ENCODE measurements at regions not wholly inside any gene's neighbourhood (a gene's known extent, or its start where the extent isn't known, plus 50 kb on each side); places are given as distances from the start of the nearest gene placed in this dataset.

- Histone ChIP-seq H3K79me1 (ENCODE audit: low read depth in 1 of 2, low read length in 2 of 2) (no peaks in the 10 kb centered on the region), H3K9me3 (ENCODE audit: control insufficient read depth, insufficient read depth, low read length) (peaks cover 10% of the 10 kb centered on the region; the same call in 1 of the 2 replicates), H2BK20ac (ENCODE audit: low read depth, low read length) (no peak overlapping the region), H3K27ac (ENCODE audit: insufficient read depth, low read length) (no peak overlapping the region), H4K91ac (ENCODE audit: insufficient read depth, low read depth, low read length) (no peak overlapping the region), H3K23ac (ENCODE audit: low read depth, low read length) (no peak overlapping the region), H4K5ac (ENCODE audit: low read depth, low read length) (no peak overlapping the region), H3K18ac (ENCODE audit: low read depth, low read length) (no peak overlapping the region), H4K8ac (ENCODE audit: low read depth in 2 of 2, low read length in 2 of 2) (no peak overlapping the region), H3K4me1 (ENCODE audit: control insufficient read depth, insufficient read depth, low read length) (no peaks in the 10 kb centered on the region), H3K27me3 (ENCODE audit: control insufficient read depth, insufficient read depth, low read length) (no peaks in the 10 kb centered on the region), H4K20me1 (ENCODE audit: insufficient read depth, low read length) (no peaks in the 10 kb centered on the region), H3K4me2 (ENCODE audit: low read depth, low read length) (no peak overlapping the region), H2BK120ac (ENCODE audit: low read depth, low read length) (no peak overlapping the region), H3K9me1 (ENCODE audit: insufficient read depth, low read length) (no peaks in the 10 kb centered on the region), H2AK5ac (ENCODE audit: low read depth, low read length) (no peak overlapping the region), H3K36me3 (ENCODE audit: control insufficient read depth, insufficient read depth, low read length) (no peaks in the 10 kb centered on the region), H2BK5ac (ENCODE audit: low read depth, low read length, poor library complexity, severe bottlenecking) (no peak overlapping the region), H3K9ac (ENCODE audit: low read depth, low read length) (no peak overlapping the region), H2BK15ac (ENCODE audit: low read depth, low read length) (no peak overlapping the region), H3K56ac (ENCODE audit: extremely low read depth, insufficient read depth, low read length) (no peak overlapping the region), H3K14ac (replicated peaks; ENCODE audit: low read depth, low read length) (no peak overlapping the region), H2AFZ (replicated peaks; ENCODE audit: low read length, poor library complexity) (no peak overlapping the region), H2AK9ac (replicated peaks; ENCODE audit: low read depth, low read length, poor library complexity) (no peak overlapping the region), H3K4me3 (ENCODE audit: insufficient read depth, low read depth, low read length) (no peak overlapping the region), H3K4ac (ENCODE audit: low read depth, low read length) (no peak overlapping the region)
- ChIA-PET CTCF (no interaction called here), POLR2A (ENCODE audit: unreplicated experiment) (interaction anchor here (0.7 kb wide), 1 partner anchor 26 kb away, joined by 4 read pairs; no protein-coding TSS in a partner anchor)
- ATAC-seq (ENCODE audit: low read depth) (no peak), DNase-seq (no peak)
- intact Hi-C loops (cut with micrococcal nuclease): no loop called here
- no peak for TF ChIP-seq NFE2L2 (IDR thresholded peaks at IDR 0.05; ENCODE audit: low read depth, low read length)
- TF ChIP-seq ELK1 (IDR thresholded peaks at IDR 0.05; ENCODE audit: borderline replicate concordance, low read depth, low read length): no peak
- TF ChIP-seq RAD21 (IDR thresholded peaks at IDR 0.05; ENCODE audit: low read length): no peak
- TF ChIP-seq MAFK (IDR thresholded peaks at IDR 0.05; ENCODE audit: low read depth, low read length): no peak
- TF ChIP-seq USF2 (IDR thresholded peaks at IDR 0.05; ENCODE audit: low read depth, low read length): no peak
- no peak for TF ChIP-seq CHD1 (IDR thresholded peaks at IDR 0.05; ENCODE audit: low read depth, low read length)
- no peak for TF ChIP-seq RFX5 (IDR thresholded peaks at IDR 0.05; ENCODE audit: low read depth, low read length)
- TF ChIP-seq RCOR1 (IDR thresholded peaks at IDR 0.05; ENCODE audit: insufficient replicate concordance, low read length): no peak
- no peak for TF ChIP-seq FOS (IDR thresholded peaks at IDR 0.05; ENCODE audit: low read depth, low read length)
- TF ChIP-seq MXI1 (IDR thresholded peaks at IDR 0.05; ENCODE audit: borderline replicate concordance, low read depth, low read length): no peak
- TF ChIP-seq BHLHE40 (IDR thresholded peaks at IDR 0.05; ENCODE audit: low read depth, low read length): no peak
- TF ChIP-seq CEBPB (IDR thresholded peaks at IDR 0.05; ENCODE audit: low read depth, low read length): no peak
- BruUV-seq (replicated peaks): no TSS peak
- in situ Hi-C loops (cut with MboI; ENCODE audit: low sequenced_read_pairs): no loop called here
- dilution Hi-C loops (cut with HindIII; ENCODE audit: low sequenced_read_pairs, unreplicated experiment): no loop called here
- WGBS, 2 experiments (ENCODE audit: extremely low coverage in 2 of 2, insufficient read length in 1 of 2): 64% methylated on average over 6 of the region's 16 CpGs; no CpG with 5 or more reads in 1 of the 2 experiments
These were observed 730.0 kb upstream of the VSTM2A start for GRCh38 chr7:53812135-53812534.
